ENCODE measurements at regions not wholly inside any gene's neighbourhood (a gene's known extent, or its start where the extent isn't known, plus 50 kb on each side); places are given as distances from the start of the nearest gene placed in this dataset.

DNA sequence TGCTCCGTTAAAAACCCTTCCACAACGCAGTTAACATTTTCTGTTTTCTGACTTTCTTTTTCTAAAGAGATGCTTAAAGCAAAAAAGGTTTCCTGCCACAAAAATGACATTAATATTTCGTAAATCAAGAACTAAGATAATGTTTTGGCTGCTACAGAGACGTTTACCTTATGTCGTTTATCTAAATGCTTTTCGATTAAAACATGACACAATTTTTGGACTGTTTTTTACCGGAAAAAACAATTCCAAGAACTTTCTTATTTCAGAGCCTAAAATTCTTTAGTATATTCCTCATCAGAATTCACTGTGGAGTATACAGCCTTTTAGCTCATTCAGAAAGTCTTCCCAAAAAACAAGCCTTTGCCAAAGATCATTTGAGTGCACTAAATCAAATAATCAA is 278.0 kb upstream of the TCF4 start:
- TF ChIP-seq POLR2A (IDR thresholded peaks at IDR 0.05; ENCODE audit: control extremely low read depth in 1 of 2, low read depth in 2 of 2, low read length in 2 of 2), result no peak
- TF ChIP-seq TAF7 (optimal IDR thresholded peaks at IDR 0.05; ENCODE audit: borderline replicate concordance, low read depth, low read length), result no peak
- no peak for TF ChIP-seq EZH2 (IDR thresholded peaks at IDR 0.05; ENCODE audit: low read depth, low read length, severe bottlenecking)
- no peak for TF ChIP-seq GABPA (IDR thresholded peaks at IDR 0.05; ENCODE audit: borderline replicate concordance, insufficient read depth, low read length)
- TF ChIP-seq, protein P1, sequence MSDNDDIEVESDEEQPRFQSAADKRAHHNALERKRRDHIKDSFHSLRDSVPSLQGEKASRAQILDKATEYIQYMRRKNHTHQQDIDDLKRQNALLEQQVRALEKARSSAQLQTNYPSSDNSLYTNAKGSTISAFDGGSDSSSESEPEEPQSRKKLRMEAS (IDR thresholded peaks at IDR 0.05), result no peak
- TF ChIP-seq NRF1 (IDR thresholded peaks at IDR 0.05; ENCODE audit: low read depth, low read length), result no peak
- TF ChIP-seq, protein P2, sequence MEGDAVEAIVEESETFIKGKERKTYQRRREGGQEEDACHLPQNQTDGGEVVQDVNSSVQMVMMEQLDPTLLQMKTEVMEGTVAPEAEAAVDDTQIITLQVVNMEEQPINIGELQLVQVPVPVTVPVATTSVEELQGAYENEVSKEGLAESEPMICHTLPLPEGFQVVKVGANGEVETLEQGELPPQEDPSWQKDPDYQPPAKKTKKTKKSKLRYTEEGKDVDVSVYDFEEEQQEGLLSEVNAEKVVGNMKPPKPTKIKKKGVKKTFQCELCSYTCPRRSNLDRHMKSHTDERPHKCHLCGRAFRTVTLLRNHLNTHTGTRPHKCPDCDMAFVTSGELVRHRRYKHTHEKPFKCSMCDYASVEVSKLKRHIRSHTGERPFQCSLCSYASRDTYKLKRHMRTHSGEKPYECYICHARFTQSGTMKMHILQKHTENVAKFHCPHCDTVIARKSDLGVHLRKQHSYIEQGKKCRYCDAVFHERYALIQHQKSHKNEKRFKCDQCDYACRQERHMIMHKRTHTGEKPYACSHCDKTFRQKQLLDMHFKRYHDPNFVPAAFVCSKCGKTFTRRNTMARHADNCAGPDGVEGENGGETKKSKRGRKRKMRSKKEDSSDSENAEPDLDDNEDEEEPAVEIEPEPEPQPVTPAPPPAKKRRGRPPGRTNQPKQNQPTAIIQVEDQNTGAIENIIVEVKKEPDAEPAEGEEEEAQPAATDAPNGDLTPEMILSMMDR (IDR thresholded peaks at IDR 0.05; ENCODE audit: control extremely low read depth in 1 of 3, insufficient read depth in 1 of 3, low read depth in 1 of 3, low read length in 3 of 3), result no peak

Data from H1 (cell line).